Parathyroid adenoma (tissue), 2 donors: ENCODE measurements at regions not wholly inside any gene's neighbourhood (a gene's known extent, or its start where the extent isn't known, plus 50 kb on each side); places are given as distances from the start of the nearest gene placed in this dataset.

ENCODE experiments used
- H2AFZ ChIP-seq: fragments of 300-600 bp; sonication (generic); one replicate; pipeline ENCODE4 v1.7.0; 2017; ENCODE audit warnings: antibody characterized with exemption, mild to moderate bottlenecking
- H3K27ac ChIP-seq: fragments of 300-600 bp; sonication (generic); one replicate; pipeline ENCODE4 v1.7.0; 2017
- H3K27me3 ChIP-seq: fragments of 300-600 bp; sonication (generic); one replicate; pipeline ENCODE4 v1.7.0; 2017; ENCODE audit warnings: low read length; ENCODE audit not compliant: control insufficient read depth, insufficient read depth
- H3K36me3 ChIP-seq: fragments of 300-600 bp; sonication (generic); one replicate; pipeline ENCODE4 v1.7.0; 2017; ENCODE audit warnings: low read length; ENCODE audit not compliant: control insufficient read depth, insufficient read depth
- H3K4me1 ChIP-seq: fragments of 300-600 bp; sonication (generic); one replicate; pipeline ENCODE4 v1.7.0; 2017; ENCODE audit warnings: control low read depth
- H3K4me2 ChIP-seq: fragments of 300-600 bp; sonication (generic); one replicate; pipeline ENCODE4 v1.7.0; 2017; ENCODE audit warnings: low read length
- H3K4me3 ChIP-seq: fragments of 300-600 bp; sonication (generic); one replicate; pipeline ENCODE4 v1.7.0; 2017; ENCODE audit warnings: low read depth, low read length
- H3K79me2 ChIP-seq: fragments of 300-600 bp; sonication (generic); one replicate; pipeline ENCODE4 v1.7.0; 2017; ENCODE audit warnings: control low read depth
- H3K9ac ChIP-seq: fragments of 300-600 bp; sonication (generic); one replicate; pipeline ENCODE4 v1.7.0; 2017; ENCODE audit warnings: mild to moderate bottlenecking
- H3K9me3 ChIP-seq: fragments of 300-600 bp; sonication (generic); one replicate; pipeline ENCODE4 v1.7.0; 2017; ENCODE audit warnings: low read length; ENCODE audit not compliant: control insufficient read depth
- CTCF ChIP-seq: fragments of 300-600 bp; sonication (generic); IDR thresholded peaks from one replicate; pipeline ENCODE4 v1.7.0; 2017; ENCODE audit warnings: antibody characterized with exemption, mild to moderate bottlenecking
- donor health status: primary hyperparathyroidism.

GRCh38 chr18:39752351-39752750 lies 2186.8 kb upstream of the CELF4 start:
- no peaks in the 10 kb centered on the region for H3K9me3 ChIP-seq
- H3K4me2 ChIP-seq = no peak overlapping the region
- no peaks in the 10 kb centered on the region for H3K79me2 ChIP-seq
- no peak for TF ChIP-seq CTCF
- H3K27ac ChIP-seq = no peak overlapping the region
- H3K9ac ChIP-seq = no peak overlapping the region
- no peak overlapping the region for H3K4me3 ChIP-seq
- peaks cover 3% of the 10 kb centered on the region for H3K4me1 ChIP-seq
- H3K27me3 ChIP-seq = no peaks in the 10 kb centered on the region
- H2AFZ ChIP-seq = no peak overlapping the region
- H3K36me3 ChIP-seq = no peaks in the 10 kb centered on the region

GRCh38 chr18:39751921-39752320 lies 2186.3 kb upstream of the CELF4 start:
- H3K27me3 ChIP-seq = no peaks in the 10 kb centered on the region
- TF ChIP-seq CTCF = no peak
- no peak overlapping the region for H2AFZ ChIP-seq
- H3K4me2 ChIP-seq = no peak overlapping the region
- no peak overlapping the region for H3K9ac ChIP-seq
- H3K27ac ChIP-seq = no peak overlapping the region
- no peaks in the 10 kb centered on the region for H3K36me3 ChIP-seq
- no peaks in the 10 kb centered on the region for H3K79me2 ChIP-seq
- no peak overlapping the region for H3K4me3 ChIP-seq
- H3K9me3 ChIP-seq = no peaks in the 10 kb centered on the region
- H3K4me1 ChIP-seq = peaks cover 3% of the 10 kb centered on the region

GRCh38 chr18:39751161-39751560 lies 2185.6 kb upstream of the CELF4 start:
- no peak overlapping the region for H3K4me3 ChIP-seq
- TF ChIP-seq CTCF = no peak
- H3K27me3 ChIP-seq = no peaks in the 10 kb centered on the region
- H3K36me3 ChIP-seq = no peaks in the 10 kb centered on the region
- no peaks in the 10 kb centered on the region for H3K79me2 ChIP-seq
- no peak overlapping the region for H3K27ac ChIP-seq
- H3K4me2 ChIP-seq = no peak overlapping the region
- H3K9ac ChIP-seq = no peak overlapping the region
- H3K4me1 ChIP-seq = peaks cover 3% of the 10 kb centered on the region
- H2AFZ ChIP-seq = no peak overlapping the region
- no peaks in the 10 kb centered on the region for H3K9me3 ChIP-seq

GRCh38 chr18:39749154-39749553 lies 2183.6 kb upstream of the CELF4 start:
- Histone ChIP-seq H3K27ac (no peak overlapping the region), H3K27me3 (no peaks in the 10 kb centered on the region), H3K4me2 (no peak overlapping the region), H3K36me3 (no peaks in the 10 kb centered on the region), H3K4me1 (peaks cover 3% of the 10 kb centered on the region), H3K9me3 (no peaks in the 10 kb centered on the region), H3K79me2 (no peaks in the 10 kb centered on the region), H3K9ac (no peak overlapping the region), H3K4me3 (no peak overlapping the region), H2AFZ (no peak overlapping the region)
- no peak for TF ChIP-seq CTCF

GRCh38 chr18:39748727-39749126 lies 2183.1 kb upstream of the CELF4 start:
- no peak overlapping the region for H2AFZ ChIP-seq
- no peaks in the 10 kb centered on the region for H3K36me3 ChIP-seq
- no peaks in the 10 kb centered on the region for H3K27me3 ChIP-seq
- no peak overlapping the region for H3K27ac ChIP-seq
- H3K4me1 ChIP-seq = peaks cover 3% of the 10 kb centered on the region
- no peaks in the 10 kb centered on the region for H3K9me3 ChIP-seq
- H3K4me2 ChIP-seq = no peak overlapping the region
- TF ChIP-seq CTCF = no peak
- no peak overlapping the region for H3K4me3 ChIP-seq
- H3K9ac ChIP-seq = no peak overlapping the region
- no peaks in the 10 kb centered on the region for H3K79me2 ChIP-seq
